ENCODE measurements at regions not wholly inside any gene's neighbourhood (a gene's known extent, or its start where the extent isn't known, plus 50 kb on each side); places are given as distances from the start of the nearest gene placed in this dataset.

GRCh38 chr2:53460937-53461336 lies 306.7 kb upstream of the CHAC2 start:
- DNase-seq (ENCODE audit: low read depth, low spot score) = no peak
- H3K4me3 ChIP-seq (ENCODE audit: low read length) = no peak overlapping the region

- DNase-seq (ENCODE audit: low read depth, low spot score) = peak; percentile 11
- no peak overlapping the region for H3K4me3 ChIP-seq (ENCODE audit: low read length)
These were observed 307.3 kb upstream of the CHAC2 start for GRCh38 chr2:53460347-53460746.

GRCh38 chr2:53455094-53455493 lies 312.5 kb upstream of the CHAC2 start:
- no peak overlapping the region for H3K4me3 ChIP-seq (ENCODE audit: low read length)
- DNase-seq (ENCODE audit: low read depth, low spot score) = no peak

- no peak for DNase-seq (ENCODE audit: low read depth, low spot score)
- H3K4me3 ChIP-seq (ENCODE audit: low read length) = no peak overlapping the region
These were observed 314.5 kb upstream of the CHAC2 start for GRCh38 chr2:53452957-53453748.

- no peak for DNase-seq (ENCODE audit: low read depth, low spot score)
- no peak overlapping the region for H3K4me3 ChIP-seq (ENCODE audit: low read length)
These were observed 315.2 kb upstream of the CHAC2 start for GRCh38 chr2:53452400-53452799.

- DNase-seq (ENCODE audit: low read depth, low spot score) = no peak
- no peak overlapping the region for H3K4me3 ChIP-seq (ENCODE audit: low read length)
These were observed 316.7 kb upstream of the CHAC2 start for GRCh38 chr2:53450923-53451322.

- DNase-seq (ENCODE audit: low read depth, low spot score) = no peak
- no peak overlapping the region for H3K4me3 ChIP-seq (ENCODE audit: low read length)
These were observed 319.0 kb upstream of the CHAC2 start for GRCh38 chr2:53448591-53448990.

GRCh38 chr2:53448086-53448485 lies 319.5 kb upstream of the CHAC2 start:
- DNase-seq (ENCODE audit: low read depth, low spot score) = no peak
- H3K4me3 ChIP-seq (ENCODE audit: low read length) = no peak overlapping the region

- DNase-seq (ENCODE audit: low read depth, low spot score) = no peak
- no peak overlapping the region for H3K4me3 ChIP-seq (ENCODE audit: low read length)
These were observed 322.1 kb upstream of the CHAC2 start for GRCh38 chr2:53445383-53446070.

- DNase-seq (ENCODE audit: low read depth, low spot score) = no peak
- H3K4me3 ChIP-seq (ENCODE audit: low read length) = no peak overlapping the region
These were observed 324.8 kb upstream of the CHAC2 start for GRCh38 chr2:53442783-53443182.

- DNase-seq (ENCODE audit: low read depth, low spot score) = no peak
- no peak overlapping the region for H3K4me3 ChIP-seq (ENCODE audit: low read length)
These were observed 325.5 kb upstream of the CHAC2 start for GRCh38 chr2:53442093-53442492.

GRCh38 chr2:53438692-53439091 lies 328.9 kb upstream of the CHAC2 start:
- H3K4me3 ChIP-seq (ENCODE audit: low read length) = no peak overlapping the region
- DNase-seq (ENCODE audit: low read depth, low spot score) = no peak

GRCh38 chr2:53438100-53438499 lies 329.5 kb upstream of the CHAC2 start:
- no peak overlapping the region for H3K4me3 ChIP-seq (ENCODE audit: low read length)
- DNase-seq (ENCODE audit: low read depth, low spot score) = no peak

- H3K4me3 ChIP-seq (ENCODE audit: low read length) = no peak overlapping the region
- DNase-seq (ENCODE audit: low read depth, low spot score) = no peak
These were observed 330.2 kb upstream of the CHAC2 start for GRCh38 chr2:53437371-53437770.

- no peak for DNase-seq (ENCODE audit: low read depth, low spot score)
- H3K4me3 ChIP-seq (ENCODE audit: low read length) = no peak overlapping the region
These were observed 330.7 kb upstream of the CHAC2 start for GRCh38 chr2:53436882-53437281.

GRCh38 chr2:53435610-53436009 lies 332.0 kb upstream of the CHAC2 start:
- no peak overlapping the region for H3K4me3 ChIP-seq (ENCODE audit: low read length)
- DNase-seq (ENCODE audit: low read depth, low spot score) = no peak

- no peak for DNase-seq (ENCODE audit: low read depth, low spot score)
- H3K4me3 ChIP-seq (ENCODE audit: low read length) = no peak overlapping the region
These were observed 333.1 kb upstream of the CHAC2 start for GRCh38 chr2:53434466-53434865.

- H3K4me3 ChIP-seq (ENCODE audit: low read length) = no peak overlapping the region
- DNase-seq (ENCODE audit: low read depth, low spot score) = no peak
These were observed 334.7 kb upstream of the CHAC2 start for GRCh38 chr2:53432936-53433335.

GRCh38 chr2:53429901-53430300 lies 337.7 kb upstream of the CHAC2 start:
- no peak overlapping the region for H3K4me3 ChIP-seq (ENCODE audit: low read length)
- DNase-seq (ENCODE audit: low read depth, low spot score) = no peak

- no peak for DNase-seq (ENCODE audit: low read depth, low spot score)
- H3K4me3 ChIP-seq (ENCODE audit: low read length) = no peak overlapping the region
These were observed 342.7 kb upstream of the CHAC2 start for GRCh38 chr2:53424902-53425301.

- no peak overlapping the region for H3K4me3 ChIP-seq (ENCODE audit: low read length)
- DNase-seq (ENCODE audit: low read depth, low spot score) = no peak
These were observed 344.1 kb upstream of the CHAC2 start for GRCh38 chr2:53423465-53423864.
